ENCODE measurements at regions not wholly inside any gene's neighbourhood (a gene's known extent, or its start where the extent isn't known, plus 50 kb on each side); places are given as distances from the start of the nearest gene placed in this dataset.

- TF ChIP-seq ZSCAN5A (tag by site-specific recombination; IDR thresholded peaks at IDR 0.05) (no peak), ZNF792 (tag by site-specific recombination; IDR thresholded peaks at IDR 0.05) (no peak), ZNF626 (tag by site-specific recombination; IDR thresholded peaks at IDR 0.05) (no peak)
- TF ChIP-seq, protein P1, sequence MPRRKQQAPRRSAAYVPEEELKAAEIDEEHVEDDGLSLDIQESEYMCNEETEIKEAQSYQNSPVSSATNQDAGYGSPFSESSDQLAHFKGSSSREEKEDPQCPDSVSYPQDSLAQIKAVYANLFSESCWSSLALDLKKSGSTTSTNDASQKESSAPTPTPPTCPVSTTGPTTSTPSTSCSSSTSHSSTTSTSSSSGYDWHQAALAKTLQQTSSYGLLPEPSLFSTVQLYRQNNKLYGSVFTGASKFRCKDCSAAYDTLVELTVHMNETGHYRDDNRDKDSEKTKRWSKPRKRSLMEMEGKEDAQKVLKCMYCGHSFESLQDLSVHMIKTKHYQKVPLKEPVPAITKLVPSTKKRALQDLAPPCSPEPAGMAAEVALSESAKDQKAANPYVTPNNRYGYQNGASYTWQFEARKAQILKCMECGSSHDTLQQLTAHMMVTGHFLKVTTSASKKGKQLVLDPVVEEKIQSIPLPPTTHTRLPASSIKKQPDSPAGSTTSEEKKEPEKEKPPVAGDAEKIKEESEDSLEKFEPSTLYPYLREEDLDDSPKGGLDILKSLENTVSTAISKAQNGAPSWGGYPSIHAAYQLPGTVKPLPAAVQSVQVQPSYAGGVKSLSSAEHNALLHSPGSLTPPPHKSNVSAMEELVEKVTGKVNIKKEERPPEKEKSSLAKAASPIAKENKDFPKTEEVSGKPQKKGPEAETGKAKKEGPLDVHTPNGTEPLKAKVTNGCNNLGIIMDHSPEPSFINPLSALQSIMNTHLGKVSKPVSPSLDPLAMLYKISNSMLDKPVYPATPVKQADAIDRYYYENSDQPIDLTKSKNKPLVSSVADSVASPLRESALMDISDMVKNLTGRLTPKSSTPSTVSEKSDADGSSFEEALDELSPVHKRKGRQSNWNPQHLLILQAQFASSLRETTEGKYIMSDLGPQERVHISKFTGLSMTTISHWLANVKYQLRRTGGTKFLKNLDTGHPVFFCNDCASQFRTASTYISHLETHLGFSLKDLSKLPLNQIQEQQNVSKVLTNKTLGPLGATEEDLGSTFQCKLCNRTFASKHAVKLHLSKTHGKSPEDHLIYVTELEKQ (tag by site-specific recombination; IDR thresholded peaks at IDR 0.05; ENCODE audit: borderline replicate concordance) = no peak
- ChIA-PET POLR2A (no interaction called here), CTCF (no interaction called here)
- H3K4me1 ChIP-seq (ENCODE audit: control insufficient read depth, insufficient read depth, low read length) = no peaks in the 10 kb centered on the region
- H3K27ac ChIP-seq (ENCODE audit: extremely low read depth, low read depth, low read length) = no peak overlapping the region
- no peaks in the 10 kb centered on the region for H3K9me3 ChIP-seq (ENCODE audit: control insufficient read depth, insufficient read depth, low read depth, low read length)
- no peaks in the 10 kb centered on the region for H3K36me3 ChIP-seq (ENCODE audit: control insufficient read depth in 2 of 2, insufficient read depth in 1 of 2, low read length in 2 of 2)
- no peak overlapping the region for H3K4me3 ChIP-seq (ENCODE audit: low read depth, low read length)
Observed at GRCh38 chr4:13243152-13243551, 241.0 kb downstream of the RAB28 start.

DNA sequence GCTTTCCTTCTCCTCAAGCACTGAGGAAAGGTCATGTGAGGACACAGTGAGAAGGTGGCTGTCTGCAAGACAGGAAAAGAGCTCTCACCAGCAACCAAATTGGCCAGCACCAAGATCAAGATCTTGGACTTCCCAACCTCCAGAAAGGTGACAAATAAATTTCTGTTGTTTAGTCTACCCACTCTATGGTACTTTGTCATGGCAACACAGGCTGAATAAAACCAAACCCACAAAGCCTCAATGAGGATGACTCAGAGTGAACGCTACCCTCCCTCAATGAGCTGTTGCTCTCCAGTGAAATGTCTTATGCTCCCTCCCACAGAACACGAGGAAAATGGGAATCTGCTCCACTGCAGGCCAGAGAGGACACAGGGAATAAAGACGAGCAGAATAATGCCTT is 244.1 kb downstream of the RAB28 start:
- Histone ChIP-seq H3K9me3 (ENCODE audit: control insufficient read depth, insufficient read depth, low read depth, low read length) (no peaks in the 10 kb centered on the region), H3K27ac (ENCODE audit: extremely low read depth, low read depth, low read length) (no peak overlapping the region), H3K4me3 (ENCODE audit: low read depth, low read length) (no peak overlapping the region), H3K36me3 (ENCODE audit: control insufficient read depth in 2 of 2, insufficient read depth in 1 of 2, low read length in 2 of 2) (no peaks in the 10 kb centered on the region), H3K4me1 (ENCODE audit: control insufficient read depth, insufficient read depth, low read length) (no peaks in the 10 kb centered on the region)
- TF ChIP-seq ZNF416 (tag by site-specific recombination; IDR thresholded peaks at IDR 0.05) = no peak
- TF ChIP-seq ZFP3 (tag by site-specific recombination; IDR thresholded peaks at IDR 0.05; ENCODE audit: low read depth) = no peak
- TF ChIP-seq ZSCAN5A (tag by site-specific recombination; IDR thresholded peaks at IDR 0.05) = no peak
- TF ChIP-seq ZNF623 (tag by site-specific recombination; IDR thresholded peaks at IDR 0.05) = no peak
- TF ChIP-seq ZNF19 (tag by site-specific recombination; IDR thresholded peaks at IDR 0.05; ENCODE audit: low read depth) = no peak
- no peak for TF ChIP-seq OSR2 (tag by site-specific recombination; IDR thresholded peaks at IDR 0.05)
- no peak for TF ChIP-seq ZEB2 (tag by site-specific recombination; IDR thresholded peaks at IDR 0.05)
- TF ChIP-seq KLF10 (tag by site-specific recombination; IDR thresholded peaks at IDR 0.05) = no peak
- TF ChIP-seq ZNF426 (tag by site-specific recombination; IDR thresholded peaks at IDR 0.05) = no peak
- no peak for TF ChIP-seq ZNF670 (tag by site-specific recombination; IDR thresholded peaks at IDR 0.05; ENCODE audit: low read depth)
- TF ChIP-seq, protein P2, sequence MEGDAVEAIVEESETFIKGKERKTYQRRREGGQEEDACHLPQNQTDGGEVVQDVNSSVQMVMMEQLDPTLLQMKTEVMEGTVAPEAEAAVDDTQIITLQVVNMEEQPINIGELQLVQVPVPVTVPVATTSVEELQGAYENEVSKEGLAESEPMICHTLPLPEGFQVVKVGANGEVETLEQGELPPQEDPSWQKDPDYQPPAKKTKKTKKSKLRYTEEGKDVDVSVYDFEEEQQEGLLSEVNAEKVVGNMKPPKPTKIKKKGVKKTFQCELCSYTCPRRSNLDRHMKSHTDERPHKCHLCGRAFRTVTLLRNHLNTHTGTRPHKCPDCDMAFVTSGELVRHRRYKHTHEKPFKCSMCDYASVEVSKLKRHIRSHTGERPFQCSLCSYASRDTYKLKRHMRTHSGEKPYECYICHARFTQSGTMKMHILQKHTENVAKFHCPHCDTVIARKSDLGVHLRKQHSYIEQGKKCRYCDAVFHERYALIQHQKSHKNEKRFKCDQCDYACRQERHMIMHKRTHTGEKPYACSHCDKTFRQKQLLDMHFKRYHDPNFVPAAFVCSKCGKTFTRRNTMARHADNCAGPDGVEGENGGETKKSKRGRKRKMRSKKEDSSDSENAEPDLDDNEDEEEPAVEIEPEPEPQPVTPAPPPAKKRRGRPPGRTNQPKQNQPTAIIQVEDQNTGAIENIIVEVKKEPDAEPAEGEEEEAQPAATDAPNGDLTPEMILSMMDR (tag by site-specific recombination; IDR thresholded peaks at IDR 0.05) = no peak
- no peak for TF ChIP-seq ZNF114 (tag by site-specific recombination; IDR thresholded peaks at IDR 0.05)
- TF ChIP-seq, protein P3, sequence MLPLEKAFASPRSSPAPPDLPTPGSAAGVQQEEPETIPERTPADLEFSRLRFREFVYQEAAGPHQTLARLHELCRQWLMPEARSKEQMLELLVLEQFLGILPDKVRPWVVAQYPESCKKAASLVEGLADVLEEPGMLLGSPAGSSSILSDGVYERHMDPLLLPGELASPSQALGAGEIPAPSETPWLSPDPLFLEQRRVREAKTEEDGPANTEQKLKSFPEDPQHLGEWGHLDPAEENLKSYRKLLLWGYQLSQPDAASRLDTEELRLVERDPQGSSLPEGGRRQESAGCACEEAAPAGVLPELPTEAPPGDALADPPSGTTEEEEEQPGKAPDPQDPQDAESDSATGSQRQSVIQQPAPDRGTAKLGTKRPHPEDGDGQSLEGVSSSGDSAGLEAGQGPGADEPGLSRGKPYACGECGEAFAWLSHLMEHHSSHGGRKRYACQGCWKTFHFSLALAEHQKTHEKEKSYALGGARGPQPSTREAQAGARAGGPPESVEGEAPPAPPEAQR (tag by site-specific recombination; IDR thresholded peaks at IDR 0.05) = no peak
- no peak for TF ChIP-seq ZNF362 (tag by site-specific recombination; IDR thresholded peaks at IDR 0.05)
- TF ChIP-seq SCRT2 (tag by site-specific recombination; IDR thresholded peaks at IDR 0.05) = no peak
- no peak for TF ChIP-seq ZNF585B (tag by site-specific recombination; IDR thresholded peaks at IDR 0.05)
- TF ChIP-seq YY2 (tag by site-specific recombination; IDR thresholded peaks at IDR 0.05) = no peak
- no peak for TF ChIP-seq ZBTB20 (tag by site-specific recombination; IDR thresholded peaks at IDR 0.05)
- POLR2A ChIA-PET = no interaction called here
- CTCF ChIA-PET = no interaction called here
